Mesothelial cell of epicardium (in vitro differentiated cells): ENCODE measurements at regions not wholly inside any gene's neighbourhood (a gene's known extent, or its start where the extent isn't known, plus 50 kb on each side); places are given as distances from the start of the nearest gene placed in this dataset.

ENCODE experiments used
- DNase-seq, 2 experiments: peaks; one replicate each; pipeline ENCODE4 v3.0.0; 2021; ENCODE audit warnings: low spot score in 2 of 2; ENCODE audit not compliant: unreplicated experiment in 2 of 2
- H3K27ac Mint-ChIP-seq: 2 replicates; pipeline ENCODE4 v1.8.0; 2021; ENCODE audit warnings: mixed read lengths
- H3K27me3 Mint-ChIP-seq: 2 replicates; pipeline ENCODE4 v1.8.0; 2021; ENCODE audit warnings: low read depth, mixed read lengths
- H3K36me3 Mint-ChIP-seq: 2 replicates; pipeline ENCODE4 v1.8.0; 2021; ENCODE audit warnings: mixed read lengths
- H3K4me1 Mint-ChIP-seq: 2 replicates; pipeline ENCODE4 v1.8.0; 2021; ENCODE audit warnings: mixed read lengths
- H3K4me3 Mint-ChIP-seq: 2 replicates; pipeline ENCODE4 v1.8.0; 2021; ENCODE audit warnings: mild to moderate bottlenecking, moderate library complexity, mixed read lengths
- H3K9me3 Mint-ChIP-seq: 2 replicates; pipeline ENCODE4 v1.8.0; 2021; ENCODE audit warnings: mixed read lengths
- TF ChIP-seq, protein P1 (sequence below): fragments of 200-600 bp; sonication (generic); IDR thresholded peaks from one replicate; pipeline ENCODE4 v1.5.0; 2021; ENCODE audit warnings: antibody characterized with exemption; ENCODE audit not compliant: unreplicated experiment

DNA sequence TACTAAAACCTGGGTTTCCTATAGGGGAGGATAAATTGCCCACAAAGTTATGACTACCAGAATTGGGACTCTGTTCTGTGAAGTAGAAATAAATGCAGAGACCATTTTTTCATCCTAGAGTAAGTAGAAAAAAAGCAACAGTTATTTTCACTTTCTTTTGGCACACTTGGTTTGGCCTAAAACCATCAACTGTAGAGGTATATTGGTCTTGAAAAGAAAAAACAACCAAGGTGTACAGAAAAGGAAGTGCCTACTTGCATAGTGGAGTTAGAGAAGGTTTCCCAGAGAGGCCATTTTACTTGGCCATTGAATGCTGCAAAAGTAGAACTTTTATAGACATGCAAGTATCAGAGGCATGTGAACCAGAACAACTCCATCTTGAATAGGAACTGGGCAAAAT is 89.4 kb upstream of the TACR1 start:
- Mint-ChIP-seq H3K27me3 (no peaks in the 10 kb centered on the region), H3K36me3 (no peaks in the 10 kb centered on the region), H3K9me3 (no peaks in the 10 kb centered on the region), H3K4me1 (no peaks in the 10 kb centered on the region), H3K27ac (no peak overlapping the region), H3K4me3 (no peak overlapping the region)
- no peak for DNase-seq
- TF ChIP-seq, protein P1, sequence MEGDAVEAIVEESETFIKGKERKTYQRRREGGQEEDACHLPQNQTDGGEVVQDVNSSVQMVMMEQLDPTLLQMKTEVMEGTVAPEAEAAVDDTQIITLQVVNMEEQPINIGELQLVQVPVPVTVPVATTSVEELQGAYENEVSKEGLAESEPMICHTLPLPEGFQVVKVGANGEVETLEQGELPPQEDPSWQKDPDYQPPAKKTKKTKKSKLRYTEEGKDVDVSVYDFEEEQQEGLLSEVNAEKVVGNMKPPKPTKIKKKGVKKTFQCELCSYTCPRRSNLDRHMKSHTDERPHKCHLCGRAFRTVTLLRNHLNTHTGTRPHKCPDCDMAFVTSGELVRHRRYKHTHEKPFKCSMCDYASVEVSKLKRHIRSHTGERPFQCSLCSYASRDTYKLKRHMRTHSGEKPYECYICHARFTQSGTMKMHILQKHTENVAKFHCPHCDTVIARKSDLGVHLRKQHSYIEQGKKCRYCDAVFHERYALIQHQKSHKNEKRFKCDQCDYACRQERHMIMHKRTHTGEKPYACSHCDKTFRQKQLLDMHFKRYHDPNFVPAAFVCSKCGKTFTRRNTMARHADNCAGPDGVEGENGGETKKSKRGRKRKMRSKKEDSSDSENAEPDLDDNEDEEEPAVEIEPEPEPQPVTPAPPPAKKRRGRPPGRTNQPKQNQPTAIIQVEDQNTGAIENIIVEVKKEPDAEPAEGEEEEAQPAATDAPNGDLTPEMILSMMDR: no peak

DNA sequence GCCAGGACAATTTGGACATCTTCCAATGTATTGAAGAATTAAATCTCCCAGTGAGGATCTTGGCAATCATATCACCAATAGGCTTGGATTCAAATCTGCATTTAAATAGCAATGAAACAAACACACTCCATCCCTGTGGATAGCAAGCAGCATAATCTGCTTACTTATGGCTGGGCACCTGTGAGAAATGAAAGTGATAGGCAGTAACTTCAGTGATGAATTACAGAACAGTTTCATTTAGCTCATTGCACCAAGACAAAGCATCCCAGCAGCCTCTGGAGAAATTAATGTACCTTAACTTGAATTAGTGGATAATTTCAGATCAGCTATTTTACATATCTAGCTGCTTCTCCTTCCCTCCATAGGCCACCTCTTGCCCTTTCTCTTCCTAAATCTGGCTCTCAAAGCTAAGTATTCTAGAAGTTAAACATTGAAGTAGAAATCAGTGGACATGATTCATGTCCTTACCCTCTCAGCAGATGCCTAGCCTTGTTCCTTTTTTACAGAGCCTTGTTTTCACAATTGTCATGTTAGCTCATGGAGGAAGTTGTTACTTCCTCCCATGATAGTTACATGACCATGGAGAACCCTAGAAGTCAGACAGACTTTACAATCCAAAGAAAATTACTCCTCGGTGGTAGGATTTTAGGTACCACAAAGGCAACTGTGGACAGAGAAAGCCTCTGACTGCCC is 88.5 kb upstream of the TACR1 start:
- Mint-ChIP-seq H3K9me3 (no peaks in the 10 kb centered on the region), H3K27me3 (no peaks in the 10 kb centered on the region), H3K4me1 (no peaks in the 10 kb centered on the region), H3K4me3 (no peak overlapping the region), H3K36me3 (no peaks in the 10 kb centered on the region), H3K27ac (no peak overlapping the region)
- DNase-seq: no peak
- TF ChIP-seq, protein P1: no peak

DNA sequence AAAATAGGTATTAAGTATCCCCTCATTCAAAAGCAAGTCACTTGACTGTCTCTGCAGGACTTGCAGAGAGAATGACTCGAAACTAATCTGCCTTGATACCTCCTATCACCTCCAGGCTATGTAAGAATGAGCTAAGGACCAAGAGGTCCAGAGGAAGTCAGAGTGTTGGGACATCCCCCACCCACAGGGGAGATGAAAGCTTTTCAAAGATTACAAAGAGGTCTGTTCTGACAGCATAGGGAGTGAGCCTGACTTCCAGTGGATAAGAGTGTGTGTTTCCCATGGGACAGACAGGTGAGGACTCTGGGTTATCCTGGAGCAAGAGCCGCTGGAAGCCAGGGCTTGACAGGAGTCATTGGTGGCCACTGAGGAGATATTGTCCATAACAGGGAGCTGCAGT is 85.0 kb upstream of the TACR1 start:
- TF ChIP-seq, protein P1: no peak
- H3K36me3 Mint-ChIP-seq: no peaks in the 10 kb centered on the region
- no peaks in the 10 kb centered on the region for H3K4me1 Mint-ChIP-seq
- H3K4me3 Mint-ChIP-seq: no peak overlapping the region
- DNase-seq: no peak
- no peak overlapping the region for H3K27ac Mint-ChIP-seq
- peaks cover 3% of the 10 kb centered on the region for H3K9me3 Mint-ChIP-seq
- no peaks in the 10 kb centered on the region for H3K27me3 Mint-ChIP-seq

DNA sequence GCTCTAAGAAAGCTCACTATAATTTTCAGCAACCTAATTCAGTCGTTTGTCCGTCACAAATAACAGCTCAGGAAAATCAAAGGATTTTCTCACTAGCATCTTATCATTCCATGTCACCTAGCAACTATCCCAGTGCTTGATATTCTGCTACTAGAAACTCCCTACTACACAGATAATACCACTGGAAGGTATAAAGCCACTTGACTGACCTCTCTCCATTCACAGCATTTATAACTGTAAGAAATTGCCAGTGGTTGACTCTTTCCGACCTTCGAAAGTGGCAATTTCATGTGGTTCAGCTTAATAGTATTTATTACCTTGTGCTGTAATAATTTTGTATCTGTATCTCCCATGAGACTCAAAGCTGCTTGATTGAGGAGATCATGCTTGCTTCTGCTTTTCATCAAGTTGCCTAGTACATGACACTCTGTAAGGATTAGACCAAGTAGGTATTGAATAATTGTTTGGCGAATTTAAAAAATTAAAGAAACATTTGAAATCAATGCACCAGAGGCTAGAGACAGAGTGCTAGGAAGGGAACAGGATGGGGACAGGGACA is 79.6 kb upstream of the TACR1 start:
- H3K27ac Mint-ChIP-seq: no peak overlapping the region
- peaks cover 3% of the 10 kb centered on the region for H3K9me3 Mint-ChIP-seq
- TF ChIP-seq, protein P1: no peak
- H3K27me3 Mint-ChIP-seq: peaks cover 9% of the 10 kb centered on the region
- H3K4me3 Mint-ChIP-seq: no peak overlapping the region
- no peaks in the 10 kb centered on the region for H3K4me1 Mint-ChIP-seq
- H3K36me3 Mint-ChIP-seq: no peaks in the 10 kb centered on the region
- DNase-seq: no peak

DNA sequence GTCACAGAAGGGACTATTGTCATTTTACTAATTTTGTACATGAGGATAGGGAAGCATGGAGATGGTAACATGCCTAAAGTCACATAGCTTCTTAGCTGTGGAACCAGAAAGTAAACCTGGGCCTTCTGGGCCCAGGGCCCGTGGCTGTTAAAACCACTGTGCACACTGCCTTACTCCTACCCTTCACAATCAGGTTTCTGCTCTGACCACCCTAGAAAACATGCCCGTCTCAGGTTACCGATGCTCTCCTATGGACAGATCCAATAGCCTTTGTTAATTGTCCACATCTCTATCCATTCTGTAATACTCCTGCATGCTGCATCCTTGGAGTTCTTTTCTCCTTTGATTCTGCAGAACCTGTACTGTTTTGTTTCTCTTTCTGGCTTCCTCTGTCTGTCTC is 79.0 kb upstream of the TACR1 start:
- no peak for DNase-seq
- Mint-ChIP-seq H3K36me3 (no peaks in the 10 kb centered on the region), H3K9me3 (peaks cover 9% of the 10 kb centered on the region), H3K27ac (no peak overlapping the region), H3K4me1 (no peaks in the 10 kb centered on the region), H3K27me3 (peaks cover 10% of the 10 kb centered on the region), H3K4me3 (no peak overlapping the region)
- TF ChIP-seq, protein P1: no peak
